ENCODE measurements at regions not wholly inside any gene's neighbourhood (a gene's known extent, or its start where the extent isn't known, plus 50 kb on each side); places are given as distances from the start of the nearest gene placed in this dataset.

- Mint-ChIP-seq H3K4me3 (ENCODE audit: unreplicated experiment) (no peak overlapping the region), H3K36me3 (ENCODE audit: low read depth, unreplicated experiment) (peaks cover 32% of the 10 kb centered on the region), H3K9me3 (ENCODE audit: unreplicated experiment) (no peaks in the 10 kb centered on the region), H3K4me1 (ENCODE audit: unreplicated experiment) (no peaks in the 10 kb centered on the region), H3K27me3 (ENCODE audit: unreplicated experiment) (peaks cover 4% of the 10 kb centered on the region), H3K27ac (ENCODE audit: unreplicated experiment) (no peak overlapping the region)
- DNase-seq (ENCODE audit: low spot score) = no peak
- TF ChIP-seq, protein P1, sequence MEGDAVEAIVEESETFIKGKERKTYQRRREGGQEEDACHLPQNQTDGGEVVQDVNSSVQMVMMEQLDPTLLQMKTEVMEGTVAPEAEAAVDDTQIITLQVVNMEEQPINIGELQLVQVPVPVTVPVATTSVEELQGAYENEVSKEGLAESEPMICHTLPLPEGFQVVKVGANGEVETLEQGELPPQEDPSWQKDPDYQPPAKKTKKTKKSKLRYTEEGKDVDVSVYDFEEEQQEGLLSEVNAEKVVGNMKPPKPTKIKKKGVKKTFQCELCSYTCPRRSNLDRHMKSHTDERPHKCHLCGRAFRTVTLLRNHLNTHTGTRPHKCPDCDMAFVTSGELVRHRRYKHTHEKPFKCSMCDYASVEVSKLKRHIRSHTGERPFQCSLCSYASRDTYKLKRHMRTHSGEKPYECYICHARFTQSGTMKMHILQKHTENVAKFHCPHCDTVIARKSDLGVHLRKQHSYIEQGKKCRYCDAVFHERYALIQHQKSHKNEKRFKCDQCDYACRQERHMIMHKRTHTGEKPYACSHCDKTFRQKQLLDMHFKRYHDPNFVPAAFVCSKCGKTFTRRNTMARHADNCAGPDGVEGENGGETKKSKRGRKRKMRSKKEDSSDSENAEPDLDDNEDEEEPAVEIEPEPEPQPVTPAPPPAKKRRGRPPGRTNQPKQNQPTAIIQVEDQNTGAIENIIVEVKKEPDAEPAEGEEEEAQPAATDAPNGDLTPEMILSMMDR (IDR thresholded peaks at IDR 0.05; ENCODE audit: unreplicated experiment) = no peak
Observed at GRCh38 chr4:123014038-123014437, 91.6 kb upstream of the NUDT6 start.

DNA sequence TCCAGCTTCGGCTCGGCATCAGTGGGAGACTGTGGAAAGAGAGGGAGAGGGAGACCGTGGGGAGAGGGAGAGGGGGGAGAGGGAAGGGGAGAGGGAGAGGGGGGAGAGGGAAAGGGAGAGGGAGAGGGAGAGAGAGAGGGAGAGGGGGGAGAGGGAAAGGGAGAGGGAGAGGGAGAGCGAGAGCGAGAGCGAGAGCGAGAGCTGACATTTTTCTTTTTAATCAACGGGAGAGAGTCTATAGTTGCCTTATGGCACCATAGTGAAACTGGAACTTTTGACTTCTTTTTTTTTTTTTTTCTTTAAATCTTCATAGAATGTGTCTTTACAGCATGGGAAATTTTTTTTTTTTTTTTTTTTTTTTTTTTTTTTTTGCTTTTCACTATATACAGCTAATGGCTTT, 94.7 kb upstream of the NUDT6 start:
- H3K27ac Mint-ChIP-seq (ENCODE audit: unreplicated experiment) = no peak overlapping the region
- H3K4me3 Mint-ChIP-seq (ENCODE audit: unreplicated experiment) = no peak overlapping the region
- no peak for DNase-seq (ENCODE audit: low spot score)
- peaks cover 2% of the 10 kb centered on the region for H3K27me3 Mint-ChIP-seq (ENCODE audit: unreplicated experiment)
- H3K9me3 Mint-ChIP-seq (ENCODE audit: unreplicated experiment) = no peaks in the 10 kb centered on the region
- no peaks in the 10 kb centered on the region for H3K4me1 Mint-ChIP-seq (ENCODE audit: unreplicated experiment)
- peaks cover 19% of the 10 kb centered on the region for H3K36me3 Mint-ChIP-seq (ENCODE audit: low read depth, unreplicated experiment)
- TF ChIP-seq, protein P1 (IDR thresholded peaks at IDR 0.05; ENCODE audit: unreplicated experiment) = no peak

DNA sequence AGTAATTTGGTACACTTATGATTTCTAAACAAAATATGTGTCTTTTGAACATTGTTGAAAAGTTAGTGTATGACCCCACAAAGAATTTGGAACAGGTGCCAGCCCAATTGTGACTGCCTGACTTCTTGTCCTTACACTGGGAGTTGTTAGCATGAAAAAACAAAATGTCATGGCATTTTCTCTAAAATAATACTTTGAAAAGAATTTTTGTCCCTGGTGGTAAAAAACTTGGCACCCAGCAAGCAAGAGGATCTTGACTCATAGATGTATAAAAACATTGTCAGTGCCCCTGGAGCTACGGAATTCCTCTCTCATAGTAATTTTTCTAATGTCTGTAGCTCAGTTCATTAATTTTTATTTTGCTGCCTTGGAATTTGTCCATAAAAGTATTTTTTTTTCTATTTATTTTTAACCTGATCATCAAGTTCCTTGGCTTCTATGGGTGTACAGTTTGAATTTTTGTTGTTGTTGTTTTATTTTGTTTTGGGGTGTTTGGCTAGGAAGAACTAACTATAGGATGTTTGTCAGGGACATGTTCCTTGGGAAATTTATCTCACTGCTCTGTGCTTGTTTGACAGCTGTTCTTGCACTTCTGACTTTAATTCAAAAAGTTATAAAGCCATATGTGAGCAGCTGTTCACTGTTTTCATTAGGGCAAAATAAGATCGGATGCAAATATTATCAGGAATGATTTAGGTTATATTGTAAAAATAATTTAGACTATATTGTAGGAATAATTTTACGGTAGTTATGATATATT, 95.4 kb upstream of the NUDT6 start:
- peaks cover 14% of the 10 kb centered on the region for H3K36me3 Mint-ChIP-seq (ENCODE audit: low read depth, unreplicated experiment)
- H3K27ac Mint-ChIP-seq (ENCODE audit: unreplicated experiment) = no peak overlapping the region
- H3K27me3 Mint-ChIP-seq (ENCODE audit: unreplicated experiment) = peaks cover 2% of the 10 kb centered on the region
- no peak overlapping the region for H3K4me3 Mint-ChIP-seq (ENCODE audit: unreplicated experiment)
- TF ChIP-seq, protein P1 (IDR thresholded peaks at IDR 0.05; ENCODE audit: unreplicated experiment) = no peak
- DNase-seq (ENCODE audit: low spot score) = no peak
- H3K4me1 Mint-ChIP-seq (ENCODE audit: unreplicated experiment) = no peaks in the 10 kb centered on the region
- H3K9me3 Mint-ChIP-seq (ENCODE audit: unreplicated experiment) = no peaks in the 10 kb centered on the region

- no peaks in the 10 kb centered on the region for H3K9me3 Mint-ChIP-seq (ENCODE audit: unreplicated experiment)
- no peak overlapping the region for H3K27ac Mint-ChIP-seq (ENCODE audit: unreplicated experiment)
- H3K36me3 Mint-ChIP-seq (ENCODE audit: low read depth, unreplicated experiment) = peaks cover 11% of the 10 kb centered on the region
- DNase-seq (ENCODE audit: low spot score) = no peak
- peaks cover 2% of the 10 kb centered on the region for H3K27me3 Mint-ChIP-seq (ENCODE audit: unreplicated experiment)
- H3K4me3 Mint-ChIP-seq (ENCODE audit: unreplicated experiment) = no peak overlapping the region
- H3K4me1 Mint-ChIP-seq (ENCODE audit: unreplicated experiment) = no peaks in the 10 kb centered on the region
- TF ChIP-seq, protein P1 (IDR thresholded peaks at IDR 0.05; ENCODE audit: unreplicated experiment) = no peak
Observed at GRCh38 chr4:123018396-123018775, 96.0 kb upstream of the NUDT6 start.

DNA sequence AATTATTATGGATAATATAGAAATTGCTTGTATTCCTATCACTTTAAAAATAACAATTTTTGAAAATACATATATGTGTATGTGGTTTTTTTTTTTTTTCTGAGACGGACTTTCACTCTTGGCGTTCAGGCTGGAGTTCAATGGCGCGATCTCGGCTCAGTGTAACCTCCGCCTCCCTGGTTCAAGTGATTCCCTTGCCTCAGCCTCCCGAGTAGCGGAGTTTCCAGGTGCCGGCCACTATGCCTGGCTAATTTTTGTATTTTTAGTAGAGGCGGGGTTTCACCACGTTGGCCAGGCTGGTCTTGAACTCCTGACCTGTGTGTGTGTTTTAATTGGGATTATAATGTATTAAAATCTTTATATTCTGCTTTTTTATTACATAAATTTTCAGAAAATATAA, 97.9 kb upstream of the NUDT6 start:
- no peak for DNase-seq (ENCODE audit: low spot score)
- TF ChIP-seq, protein P1 (IDR thresholded peaks at IDR 0.05; ENCODE audit: unreplicated experiment) = no peak
- peaks cover 2% of the 10 kb centered on the region for H3K27me3 Mint-ChIP-seq (ENCODE audit: unreplicated experiment)
- H3K4me3 Mint-ChIP-seq (ENCODE audit: unreplicated experiment) = no peak overlapping the region
- H3K27ac Mint-ChIP-seq (ENCODE audit: unreplicated experiment) = no peak overlapping the region
- H3K36me3 Mint-ChIP-seq (ENCODE audit: low read depth, unreplicated experiment) = peaks cover 5% of the 10 kb centered on the region
- H3K4me1 Mint-ChIP-seq (ENCODE audit: unreplicated experiment) = peaks cover 10% of the 10 kb centered on the region
- H3K9me3 Mint-ChIP-seq (ENCODE audit: unreplicated experiment) = no peaks in the 10 kb centered on the region

All from endothelial cell (in vitro differentiated cells).